ENCODE measurements at regions not wholly inside any gene's neighbourhood (a gene's known extent, or its start where the extent isn't known, plus 50 kb on each side); places are given as distances from the start of the nearest gene placed in this dataset.

- H3K4me3 Mint-ChIP-seq, result no peak overlapping the region
- H3K27ac Mint-ChIP-seq, result no peak overlapping the region
- H3K4me1 Mint-ChIP-seq (ENCODE audit: low read depth), result no peaks in the 10 kb centered on the region
- no peaks in the 10 kb centered on the region for H3K9me3 Mint-ChIP-seq
- no peaks in the 10 kb centered on the region for H3K36me3 Mint-ChIP-seq (ENCODE audit: low read depth)
- DNase-seq, result no peak
- H3K27me3 Mint-ChIP-seq, result peaks cover 2% of the 10 kb centered on the region
These were observed 128.5 kb upstream of the KCNK2 start for GRCh38 chr1:214953901-214954616.

GRCh38 chr1:214954617-214954949 is 128.0 kb upstream of the KCNK2 start:
- no peak for DNase-seq
- Mint-ChIP-seq H3K9me3 (no peaks in the 10 kb centered on the region), H3K36me3 (ENCODE audit: low read depth) (no peaks in the 10 kb centered on the region), H3K27me3 (peaks cover 2% of the 10 kb centered on the region), H3K4me3 (no peak overlapping the region), H3K4me1 (ENCODE audit: low read depth) (no peaks in the 10 kb centered on the region), H3K27ac (no peak overlapping the region)

- peaks cover 2% of the 10 kb centered on the region for H3K27me3 Mint-ChIP-seq
- no peak for DNase-seq
- H3K4me1 Mint-ChIP-seq (ENCODE audit: low read depth), result no peaks in the 10 kb centered on the region
These were observed 125.0 kb upstream of the KCNK2 start for GRCh38 chr1:214957330-214958137.

GRCh38 chr1:214958486-214958885 is 124.1 kb upstream of the KCNK2 start:
- Mint-ChIP-seq H3K9me3 (no peaks in the 10 kb centered on the region), H3K27me3 (peaks cover 2% of the 10 kb centered on the region), H3K27ac (no peak overlapping the region), H3K4me3 (no peak overlapping the region), H3K36me3 (ENCODE audit: low read depth) (no peaks in the 10 kb centered on the region), H3K4me1 (ENCODE audit: low read depth) (no peaks in the 10 kb centered on the region)
- DNase-seq, result no peak

More at GRCh38 chr1:214957330-214958137, 125.0 kb upstream of the KCNK2 start:
- Mint-ChIP-seq H3K36me3 (ENCODE audit: low read depth) (no peaks in the 10 kb centered on the region), H3K4me3 (no peak overlapping the region), H3K9me3 (no peaks in the 10 kb centered on the region), H3K27ac (no peak overlapping the region)

- Mint-ChIP-seq H3K27me3 (no peaks in the 10 kb centered on the region), H3K9me3 (no peaks in the 10 kb centered on the region), H3K4me1 (ENCODE audit: low read depth) (no peaks in the 10 kb centered on the region), H3K4me3 (no peak overlapping the region), H3K36me3 (ENCODE audit: low read depth) (no peaks in the 10 kb centered on the region), H3K27ac (no peak overlapping the region)
- no peak for DNase-seq
These were observed 116.2 kb upstream of the KCNK2 start for GRCh38 chr1:214966346-214966745.

GRCh38 chr1:214967865-214968575 is 114.5 kb upstream of the KCNK2 start:
- H3K36me3 Mint-ChIP-seq (ENCODE audit: low read depth), result no peaks in the 10 kb centered on the region
- no peak for DNase-seq
- H3K4me1 Mint-ChIP-seq (ENCODE audit: low read depth), result no peaks in the 10 kb centered on the region
- no peaks in the 10 kb centered on the region for H3K9me3 Mint-ChIP-seq
- no peak overlapping the region for H3K27ac Mint-ChIP-seq
- H3K4me3 Mint-ChIP-seq, result no peak overlapping the region
- H3K27me3 Mint-ChIP-seq, result no peaks in the 10 kb centered on the region

GRCh38 chr1:214970016-214970415 is 112.5 kb upstream of the KCNK2 start:
- H3K4me1 Mint-ChIP-seq (ENCODE audit: low read depth), result no peaks in the 10 kb centered on the region
- H3K27ac Mint-ChIP-seq, result no peak overlapping the region
- H3K9me3 Mint-ChIP-seq, result no peaks in the 10 kb centered on the region
- no peaks in the 10 kb centered on the region for H3K36me3 Mint-ChIP-seq (ENCODE audit: low read depth)
- no peaks in the 10 kb centered on the region for H3K27me3 Mint-ChIP-seq
- DNase-seq, result no peak
- no peak overlapping the region for H3K4me3 Mint-ChIP-seq

- no peak overlapping the region for H3K27ac Mint-ChIP-seq
- no peak for DNase-seq
- no peaks in the 10 kb centered on the region for H3K27me3 Mint-ChIP-seq
- H3K4me3 Mint-ChIP-seq, result no peak overlapping the region
- no peaks in the 10 kb centered on the region for H3K9me3 Mint-ChIP-seq
- no peaks in the 10 kb centered on the region for H3K36me3 Mint-ChIP-seq (ENCODE audit: low read depth)
- no peaks in the 10 kb centered on the region for H3K4me1 Mint-ChIP-seq (ENCODE audit: low read depth)
These were observed 111.5 kb upstream of the KCNK2 start for GRCh38 chr1:214971071-214971470.

- Mint-ChIP-seq H3K36me3 (ENCODE audit: low read depth) (no peaks in the 10 kb centered on the region), H3K4me1 (ENCODE audit: low read depth) (no peaks in the 10 kb centered on the region), H3K27ac (no peak overlapping the region), H3K9me3 (no peaks in the 10 kb centered on the region), H3K4me3 (no peak overlapping the region), H3K27me3 (no peaks in the 10 kb centered on the region)
- DNase-seq, result no peak
These were observed 108.5 kb upstream of the KCNK2 start for GRCh38 chr1:214974002-214974401.

GRCh38 chr1:214976665-214977064 is 105.9 kb upstream of the KCNK2 start:
- no peak overlapping the region for H3K4me3 Mint-ChIP-seq
- no peak overlapping the region for H3K27ac Mint-ChIP-seq
- H3K4me1 Mint-ChIP-seq (ENCODE audit: low read depth), result no peaks in the 10 kb centered on the region
- H3K36me3 Mint-ChIP-seq (ENCODE audit: low read depth), result no peaks in the 10 kb centered on the region
- DNase-seq, result no peak
- H3K9me3 Mint-ChIP-seq, result no peaks in the 10 kb centered on the region
- H3K27me3 Mint-ChIP-seq, result no peaks in the 10 kb centered on the region

GRCh38 chr1:214977110-214977509 is 105.4 kb upstream of the KCNK2 start:
- H3K36me3 Mint-ChIP-seq (ENCODE audit: low read depth), result no peaks in the 10 kb centered on the region
- H3K27ac Mint-ChIP-seq, result no peak overlapping the region
- no peak overlapping the region for H3K4me3 Mint-ChIP-seq
- H3K27me3 Mint-ChIP-seq, result no peaks in the 10 kb centered on the region
- no peaks in the 10 kb centered on the region for H3K4me1 Mint-ChIP-seq (ENCODE audit: low read depth)
- no peak for DNase-seq
- H3K9me3 Mint-ChIP-seq, result no peaks in the 10 kb centered on the region

GRCh38 chr1:214977700-214978374 is 104.7 kb upstream of the KCNK2 start:
- H3K27ac Mint-ChIP-seq, result no peak overlapping the region
- DNase-seq, result no peak
- no peak overlapping the region for H3K4me3 Mint-ChIP-seq
- H3K4me1 Mint-ChIP-seq (ENCODE audit: low read depth), result no peaks in the 10 kb centered on the region
- H3K36me3 Mint-ChIP-seq (ENCODE audit: low read depth), result no peaks in the 10 kb centered on the region
- H3K9me3 Mint-ChIP-seq, result no peaks in the 10 kb centered on the region
- no peaks in the 10 kb centered on the region for H3K27me3 Mint-ChIP-seq

- Mint-ChIP-seq H3K27me3 (no peaks in the 10 kb centered on the region), H3K4me3 (no peak overlapping the region), H3K36me3 (ENCODE audit: low read depth) (no peaks in the 10 kb centered on the region), H3K27ac (no peak overlapping the region), H3K4me1 (ENCODE audit: low read depth) (no peaks in the 10 kb centered on the region), H3K9me3 (peaks cover 5% of the 10 kb centered on the region)
- DNase-seq, result no peak
These were observed 103.3 kb upstream of the KCNK2 start for GRCh38 chr1:214979191-214979590.

GRCh38 chr1:214980921-214981320 is 101.6 kb upstream of the KCNK2 start:
- H3K27ac Mint-ChIP-seq, result no peak overlapping the region
- H3K27me3 Mint-ChIP-seq, result no peaks in the 10 kb centered on the region
- no peak for DNase-seq
- no peaks in the 10 kb centered on the region for H3K36me3 Mint-ChIP-seq (ENCODE audit: low read depth)
- peaks cover 6% of the 10 kb centered on the region for H3K9me3 Mint-ChIP-seq
- no peak overlapping the region for H3K4me3 Mint-ChIP-seq
- no peaks in the 10 kb centered on the region for H3K4me1 Mint-ChIP-seq (ENCODE audit: low read depth)

Measured in activated T-cell treated with anti-CD3 and anti-CD28 coated beads, Interleukin-2, amount 50 U/mL, for 24 hours (primary cell).